CD14-positive monocyte (primary cell): ENCODE measurements at regions not wholly inside any gene's neighbourhood (a gene's known extent, or its start where the extent isn't known, plus 50 kb on each side); places are given as distances from the start of the nearest gene placed in this dataset.
A peak's percentile ranks its signal among the peaks of the same experiment; 100 is the strongest.

Source experiments
- DNase-seq, 3 donors: peaks; one replicate each; pipeline ENCODE4 v3.0.0-alpha.2; 2011 to 2022
- H2AFZ ChIP-seq: 2 replicates; pipeline ENCODE4 v1.6.0; 2012; ENCODE audit warnings: mild to moderate bottlenecking, low read depth, low read length, inconsistent platforms; ENCODE audit not compliant: insufficient read depth, poor library complexity, severe bottlenecking
- H3K27ac ChIP-seq, 2 donors: 1 replicate in 1 of 2; 2 replicates in 1 of 2; pipeline ENCODE4 v1.5.1; 2012 to 2013; ENCODE audit warnings: low read length in 2 of 2, control low read depth in 1 of 2, inconsistent platforms in 1 of 2, low read depth in 1 of 2, mild to moderate bottlenecking in 1 of 2
- H3K27me3 ChIP-seq, 2 donors: one replicate each; pipeline versions ENCODE4 v1.6.0 to v1.6.1; 2011 to 2013; ENCODE audit warnings: low read length in 2 of 2; ENCODE audit not compliant: control insufficient read depth in 2 of 2, insufficient read depth in 2 of 2
- H3K36me3 ChIP-seq, 2 donors: replicated peaks in 1 of 2; 1 replicate in 1 of 2; 2 replicates in 1 of 2; pipeline versions ENCODE4 v1.5.1 to v1.6.1; 2012 to 2013; ENCODE audit warnings: low read length in 2 of 2, control low read depth in 1 of 2, inconsistent platforms in 1 of 2, mild to moderate bottlenecking in 1 of 2; ENCODE audit not compliant: insufficient read depth in 2 of 2, control insufficient read depth in 1 of 2
- H3K4me1 ChIP-seq, 2 donors: 1 replicate in 1 of 2; 2 replicates in 1 of 2; pipeline versions ENCODE4 v1.5.1 to v1.6.1; 2012 to 2013; ENCODE audit warnings: low read length in 2 of 2, control low read depth in 1 of 2, inconsistent platforms in 1 of 2, mild to moderate bottlenecking in 1 of 2, moderate library complexity in 1 of 2; ENCODE audit not compliant: insufficient read depth in 2 of 2, control insufficient read depth in 1 of 2
- H3K4me2 ChIP-seq: replicated peaks from 2 replicates; pipeline ENCODE3; 2012; ENCODE audit warnings: low read length, moderate library complexity, mild to moderate bottlenecking; ENCODE audit not compliant: poor library complexity, severe bottlenecking; ENCODE audit errors: extremely low read depth
- H3K4me3 ChIP-seq, 3 experiments: fragments of 200-600 bp in 1 of 3; sonication (generic) in 1 of 3; replicated peaks in 1 of 3; 1 replicate in 2 of 3; 2 replicates in 1 of 3; pipeline ENCODE4 v1.5.1; 2011 to 2013; ENCODE audit warnings: low read length in 3 of 3, mild to moderate bottlenecking in 3 of 3, control low read depth in 2 of 3, low read depth in 2 of 3, inconsistent platforms in 1 of 3, moderate library complexity in 1 of 3
- H3K79me2 ChIP-seq: 2 replicates; pipeline ENCODE4 v1.6.0; 2012; ENCODE audit warnings: mild to moderate bottlenecking, control low read depth, inconsistent platforms, low read length, moderate library complexity; ENCODE audit not compliant: insufficient read depth
- H3K9ac ChIP-seq: 2 replicates; pipeline ENCODE4 v1.6.0; 2017; ENCODE audit warnings: low read length, mild to moderate bottlenecking; ENCODE audit not compliant: insufficient read depth, poor library complexity, severe bottlenecking
- H3K9me3 ChIP-seq, 2 donors: replicated peaks in 1 of 2; 1 replicate in 1 of 2; 2 replicates in 1 of 2; pipeline versions ENCODE4 v1.5.1 to v1.6.1; 2012 to 2013; ENCODE audit warnings: low read length in 2 of 2, control low read depth in 1 of 2; ENCODE audit not compliant: control insufficient read depth in 1 of 2, insufficient read depth in 1 of 2
- H4K20me1 ChIP-seq: 2 replicates; pipeline ENCODE4 v1.6.0; 2012; ENCODE audit warnings: mild to moderate bottlenecking, low read length, control low read depth, moderate library complexity; ENCODE audit not compliant: insufficient read depth
- H3K27ac Mint-ChIP-seq, 7 donors: one replicate each; pipeline ENCODE4 v1.8.0; 2020; ENCODE audit warnings: mild to moderate bottlenecking in 7 of 7, mixed read lengths in 7 of 7, moderate library complexity in 6 of 7, inconsistent platforms in 2 of 7
- H3K27me3 Mint-ChIP-seq, 3 donors: one replicate each; pipeline ENCODE4 v1.8.0; 2021 to 2022; ENCODE audit warnings: low read depth in 3 of 3, mild to moderate bottlenecking in 3 of 3, mixed read lengths in 3 of 3, moderate library complexity in 3 of 3, inconsistent platforms in 1 of 3
- H3K36me3 Mint-ChIP-seq, 2 donors: one replicate each; pipeline ENCODE4 v1.8.0; 2020; ENCODE audit warnings: mixed read lengths in 2 of 2, inconsistent platforms in 1 of 2, mild to moderate bottlenecking in 1 of 2
- H3K4me1 Mint-ChIP-seq: one replicate; pipeline ENCODE4 v1.8.0; 2020; ENCODE audit warnings: mild to moderate bottlenecking, mixed read lengths
- H3K4me3 Mint-ChIP-seq, 2 donors: one replicate each; pipeline ENCODE4 v1.8.0; 2020; ENCODE audit warnings: mild to moderate bottlenecking in 2 of 2, mixed read lengths in 2 of 2, moderate library complexity in 1 of 2
- H3K9me3 Mint-ChIP-seq, 7 donors: one replicate each; pipeline ENCODE4 v1.8.0; 2020 to 2022; ENCODE audit warnings: mixed read lengths in 7 of 7, mild to moderate bottlenecking in 6 of 7, moderate library complexity in 6 of 7, inconsistent platforms in 2 of 7
- CTCF ChIP-seq: fragments of 200-600 bp; IDR thresholded peaks from one replicate; pipeline ENCODE4 v1.8.0; 2022; ENCODE audit warnings: antibody characterized with exemption, mild to moderate bottlenecking
- WGBS: methylation state at CpG from one replicate; pipeline ENCODE4 v1.1.5; 2013; ENCODE audit warnings: missing lambda C conversion rate; ENCODE audit not compliant: insufficient coverage; 5-methylcytosine and 5-hydroxymethylcytosine counted together
- intact Hi-C, 2 donors: fragments of 100-400 bp; cut with micrococcal nuclease; formaldehyde crosslinking; loops; one replicate each; pipeline versions ENCODE4 v1.15.0 to v1.15.1; 2023

- H3K4me3 Mint-ChIP-seq = peak overlapping the region in 1 of 2 donors; percentile 41
- Histone ChIP-seq H3K4me3 (no peak overlapping the region), H3K9ac (no peak overlapping the region), H2AFZ (no peak overlapping the region), H3K27ac (no peak overlapping the region), H3K27me3 (no peaks in the 10 kb centered on the region), H3K79me2 (no peaks in the 10 kb centered on the region), H3K36me3 (no peaks in the 10 kb centered on the region), H3K9me3 (no peaks in the 10 kb centered on the region), H3K4me1 (no peaks in the 10 kb centered on the region), H3K4me2 (no peak overlapping the region), H4K20me1 (no peaks in the 10 kb centered on the region)
- no peak overlapping the region for H3K27ac Mint-ChIP-seq
- H3K4me1 Mint-ChIP-seq = no peaks in the 10 kb centered on the region
- peaks cover 0 to 4% (median 4%) of the 10 kb centered on the region in 3 donors for H3K27me3 Mint-ChIP-seq
- TF ChIP-seq CTCF = no peak
- intact Hi-C loops = no loop called here
- DNase-seq = no peak
- peaks cover 0 to 3% (median 0%) of the 10 kb centered on the region in 7 donors for H3K9me3 Mint-ChIP-seq
- 90% methylated on average over 11 of the region's 19 CpGs for WGBS
- H3K36me3 Mint-ChIP-seq = no peaks in the 10 kb centered on the region
These were observed 112.6 kb downstream of the TMEM18 start for GRCh38 chr2:564471-565181.

GRCh38 chr2:563512-563911 lies 113.7 kb downstream of the TMEM18 start:
- H3K9me3 ChIP-seq = no peaks in the 10 kb centered on the region
- H3K36me3 Mint-ChIP-seq = no peaks in the 10 kb centered on the region
- TF ChIP-seq CTCF = no peak
- H3K27ac Mint-ChIP-seq = no peak overlapping the region
- no peaks in the 10 kb centered on the region for H3K27me3 ChIP-seq
- no peaks in the 10 kb centered on the region for H3K4me1 ChIP-seq
- H3K79me2 ChIP-seq = no peaks in the 10 kb centered on the region
- WGBS = 84% methylated on average over 9 of the region's 10 CpGs
- H3K4me3 Mint-ChIP-seq = no peak overlapping the region
- no peak overlapping the region for H2AFZ ChIP-seq
- no peaks in the 10 kb centered on the region for H4K20me1 ChIP-seq
- no peak overlapping the region for H3K4me3 ChIP-seq
- H3K27me3 Mint-ChIP-seq = peaks cover under 1 to 4% (median 4%) of the 10 kb centered on the region in 3 donors
- H3K9me3 Mint-ChIP-seq = peaks cover 0 to 2% (median 0%) of the 10 kb centered on the region in 7 donors
- no peaks in the 10 kb centered on the region for H3K36me3 ChIP-seq
- H3K4me1 Mint-ChIP-seq = no peaks in the 10 kb centered on the region
- intact Hi-C loops = no loop called here
- H3K27ac ChIP-seq = no peak overlapping the region
- DNase-seq = no peak
- no peak overlapping the region for H3K9ac ChIP-seq
- H3K4me2 ChIP-seq = no peak overlapping the region
